Tibial artery (tissue), 4 donors: ENCODE measurements at regions not wholly inside any gene's neighbourhood (a gene's known extent, or its start where the extent isn't known, plus 50 kb on each side); places are given as distances from the start of the nearest gene placed in this dataset.

Experiments used
- DNase-seq, 2 donors: peaks; one replicate each; pipeline ENCODE4 v3.0.0-alpha.2; 2019
- H3K27ac ChIP-seq, 2 donors: fragments of 200-600 bp; sonication (generic) in 1 of 2; 1 replicate in 1 of 2; 2 replicates in 1 of 2; pipeline ENCODE4 v1.5.1; 2018 to 2019; ENCODE audit warnings: mild to moderate bottlenecking in 1 of 2
- H3K27me3 ChIP-seq, 2 donors: fragments of 200-600 bp; sonication (generic) in 1 of 2; one replicate each; pipeline versions ENCODE4 v1.5.1 to v1.6.0; 2016 to 2019
- H3K36me3 ChIP-seq, 3 donors: fragments of 200-600 bp; sonication (generic) in 2 of 3; one replicate each; pipeline ENCODE4 v1.5.1; 2016 to 2019; ENCODE audit warnings: mild to moderate bottlenecking in 2 of 3
- H3K4me1 ChIP-seq, 4 donors: fragments of 200-600 bp; sonication (generic) in 2 of 4; 1 replicate in 3 of 4; 2 replicates in 1 of 4; pipeline ENCODE4 v1.5.1; 2016 to 2019
- H3K4me3 ChIP-seq, 2 donors: fragments of 200-600 bp; sonication (generic) in 1 of 2; 1 replicate in 1 of 2; 2 replicates in 1 of 2; pipeline ENCODE4 v1.5.1; 2018 to 2019; ENCODE audit warnings: mild to moderate bottlenecking in 2 of 2
- H3K9me3 ChIP-seq, 3 donors: fragments of 200-600 bp; sonication (generic) in 1 of 3; one replicate each; pipeline ENCODE4 v1.5.1; 2016 to 2019
- intact Hi-C: fragments of 100-400 bp; cut with DNase I; formaldehyde crosslinking; loops from one replicate; pipeline ENCODE4 v1.15.0; 2023; ENCODE audit warnings: low total_unique reads
- TF ChIP-seq, protein P1 (sequence below), 2 experiments: fragments of 200-600 bp in 1 of 2; fragments of 450-650 bp in 1 of 2; IDR thresholded peaks; one replicate each; pipeline ENCODE4 v1.5.1; 2017 to 2019; ENCODE audit warnings: antibody characterized with exemption in 2 of 2, mild to moderate bottlenecking in 1 of 2, moderate library complexity in 1 of 2

DNA sequence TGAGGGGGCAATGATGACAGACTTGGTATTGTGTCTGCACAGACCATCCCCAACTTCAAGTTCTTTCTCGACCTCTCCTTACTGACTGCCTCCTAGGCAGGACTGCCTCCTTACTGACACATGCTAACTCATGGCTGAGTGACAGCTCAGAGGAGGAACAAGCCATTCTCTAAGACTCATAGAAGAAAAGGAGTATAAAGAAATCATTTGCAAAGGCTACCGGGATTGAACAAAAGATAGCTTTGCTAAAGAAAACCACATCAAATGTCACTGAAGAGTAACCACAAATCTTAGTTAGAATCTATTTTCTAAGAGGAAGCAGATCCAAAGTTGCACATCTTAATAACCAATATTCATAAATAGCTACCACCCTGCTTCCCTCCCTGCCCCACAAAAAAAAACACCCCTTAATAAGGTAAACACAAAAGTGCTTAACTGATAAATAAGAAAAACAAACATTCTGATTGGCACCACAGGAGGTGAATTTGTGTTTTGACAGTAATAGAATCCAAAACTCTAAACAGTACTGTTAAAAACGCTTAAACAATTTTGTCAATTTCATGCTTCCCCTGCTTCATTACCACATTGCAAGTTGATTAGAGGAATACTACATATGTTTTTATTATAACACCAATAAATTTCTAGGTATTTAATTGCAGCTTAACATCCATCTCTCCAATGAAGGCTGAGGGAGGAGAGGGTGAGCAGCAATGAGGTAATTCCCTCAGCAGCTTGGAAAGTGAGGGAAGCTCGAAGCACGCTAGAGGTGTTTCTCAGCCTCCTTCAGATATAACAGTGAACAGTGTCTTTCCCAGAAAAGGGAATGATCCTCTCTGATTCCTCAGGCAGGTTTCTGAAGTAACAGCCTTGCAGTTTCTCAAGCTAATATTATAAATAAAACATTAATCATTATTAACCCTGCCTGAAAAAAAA, 160.0 kb downstream of the HNRNPD start:
- intact Hi-C loops: no loop called here
- Histone ChIP-seq H3K36me3 (no peaks in the 10 kb centered on the region), H3K4me1 (no peaks in the 10 kb centered on the region), H3K27me3 (no peaks in the 10 kb centered on the region), H3K9me3 (no peaks in the 10 kb centered on the region), H3K4me3 (no peak overlapping the region), H3K27ac (no peak overlapping the region)
- TF ChIP-seq, protein P1, sequence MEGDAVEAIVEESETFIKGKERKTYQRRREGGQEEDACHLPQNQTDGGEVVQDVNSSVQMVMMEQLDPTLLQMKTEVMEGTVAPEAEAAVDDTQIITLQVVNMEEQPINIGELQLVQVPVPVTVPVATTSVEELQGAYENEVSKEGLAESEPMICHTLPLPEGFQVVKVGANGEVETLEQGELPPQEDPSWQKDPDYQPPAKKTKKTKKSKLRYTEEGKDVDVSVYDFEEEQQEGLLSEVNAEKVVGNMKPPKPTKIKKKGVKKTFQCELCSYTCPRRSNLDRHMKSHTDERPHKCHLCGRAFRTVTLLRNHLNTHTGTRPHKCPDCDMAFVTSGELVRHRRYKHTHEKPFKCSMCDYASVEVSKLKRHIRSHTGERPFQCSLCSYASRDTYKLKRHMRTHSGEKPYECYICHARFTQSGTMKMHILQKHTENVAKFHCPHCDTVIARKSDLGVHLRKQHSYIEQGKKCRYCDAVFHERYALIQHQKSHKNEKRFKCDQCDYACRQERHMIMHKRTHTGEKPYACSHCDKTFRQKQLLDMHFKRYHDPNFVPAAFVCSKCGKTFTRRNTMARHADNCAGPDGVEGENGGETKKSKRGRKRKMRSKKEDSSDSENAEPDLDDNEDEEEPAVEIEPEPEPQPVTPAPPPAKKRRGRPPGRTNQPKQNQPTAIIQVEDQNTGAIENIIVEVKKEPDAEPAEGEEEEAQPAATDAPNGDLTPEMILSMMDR (IDR thresholded peaks at IDR 0.05): no peak
- DNase-seq: no peak

DNA sequence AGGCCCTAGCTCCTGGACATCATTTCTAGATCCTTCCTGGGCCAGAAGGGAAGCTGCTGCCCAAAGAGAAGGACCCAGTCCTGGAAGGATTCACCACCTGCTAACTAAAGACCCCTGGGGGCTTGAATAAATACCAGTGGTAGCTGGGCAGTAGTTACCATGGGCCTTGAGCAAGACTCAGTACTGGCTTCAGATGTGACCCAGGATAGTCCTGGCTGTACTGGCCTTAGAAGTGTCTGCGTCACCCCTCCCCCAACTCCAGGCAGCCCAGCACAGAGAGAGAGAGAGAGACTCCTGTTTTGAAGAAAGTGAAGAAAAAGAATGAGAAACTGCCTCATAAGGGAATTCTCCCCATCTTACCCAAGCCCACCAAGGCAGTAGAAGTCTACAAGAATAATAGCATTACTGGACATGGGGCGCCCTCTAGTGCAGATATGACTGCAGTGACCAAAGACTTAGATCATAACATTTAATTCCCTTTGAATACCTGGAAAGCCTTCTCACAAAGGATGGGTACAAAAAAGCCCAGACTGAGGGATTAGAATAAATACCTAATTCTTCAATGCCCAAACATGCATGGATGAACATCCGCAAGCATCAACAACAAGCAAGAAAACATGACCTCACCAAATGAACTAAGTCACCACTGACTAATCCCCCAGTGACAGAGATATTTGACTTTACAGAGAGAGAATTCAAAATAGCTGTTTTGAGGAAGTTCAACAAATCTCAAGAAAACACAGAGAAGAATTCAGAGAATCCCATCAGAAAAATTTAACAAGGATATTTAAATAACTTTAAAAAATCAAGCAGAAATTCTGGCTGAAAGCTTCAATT, 171.8 kb downstream of the HNRNPD start:
- Histone ChIP-seq H3K27ac (no peak overlapping the region), H3K9me3 (no peaks in the 10 kb centered on the region), H3K4me3 (no peak overlapping the region), H3K36me3 (no peaks in the 10 kb centered on the region), H3K27me3 (no peaks in the 10 kb centered on the region), H3K4me1 (no peaks in the 10 kb centered on the region)
- DNase-seq: no peak
- intact Hi-C loops: no loop called here
- TF ChIP-seq, protein P1 (IDR thresholded peaks at IDR 0.05): peak in 1 of 2 experiments; percentile 23

DNA sequence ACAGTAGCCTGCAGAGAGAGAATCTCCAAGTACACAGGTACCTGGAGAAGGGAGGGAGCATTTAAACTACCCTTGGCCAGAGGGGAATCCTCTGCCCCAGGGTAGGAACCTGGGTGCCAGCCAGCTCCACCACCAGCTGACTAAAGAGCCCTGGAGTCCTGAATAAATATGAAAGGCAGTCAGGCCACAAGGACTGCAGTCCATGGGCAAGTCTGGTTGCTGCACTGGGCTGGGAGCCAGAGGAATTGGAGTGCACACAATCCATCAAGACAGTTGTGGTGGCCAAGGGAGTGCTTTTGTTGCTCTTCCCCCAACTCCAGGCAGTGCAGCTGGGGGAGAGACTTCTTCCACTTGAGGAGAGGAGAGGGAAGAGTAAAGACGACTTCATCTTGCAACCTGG, 172.5 kb downstream of the HNRNPD start:
- Histone ChIP-seq H3K27ac (no peak overlapping the region), H3K4me1 (no peaks in the 10 kb centered on the region), H3K27me3 (no peaks in the 10 kb centered on the region), H3K4me3 (no peak overlapping the region), H3K9me3 (no peaks in the 10 kb centered on the region), H3K36me3 (no peaks in the 10 kb centered on the region)
- TF ChIP-seq, protein P1 (IDR thresholded peaks at IDR 0.05): no peak
- DNase-seq: no peak
- intact Hi-C loops: no loop called here

DNA sequence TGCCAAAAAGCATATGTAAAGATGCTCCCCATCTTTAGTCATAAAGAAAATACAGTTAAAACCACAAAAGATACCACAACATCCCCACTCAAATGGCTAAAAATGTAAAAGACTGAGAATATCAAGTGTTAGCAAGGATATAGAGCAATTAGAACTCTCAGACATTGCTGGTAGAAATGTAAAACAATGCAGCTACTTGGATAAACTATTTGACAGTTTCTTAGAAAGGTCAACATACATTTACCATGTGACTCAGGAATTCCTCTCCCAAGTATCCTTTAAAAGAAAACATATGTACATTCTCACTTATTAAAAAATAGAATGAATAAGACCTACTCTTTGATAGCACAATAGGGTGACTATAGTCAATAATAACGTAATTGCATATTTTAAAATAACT, 173.7 kb downstream of the HNRNPD start:
- no peak for DNase-seq
- Histone ChIP-seq H3K36me3 (no peaks in the 10 kb centered on the region), H3K4me1 (no peaks in the 10 kb centered on the region), H3K27me3 (no peaks in the 10 kb centered on the region), H3K9me3 (no peaks in the 10 kb centered on the region), H3K27ac (no peak overlapping the region), H3K4me3 (no peak overlapping the region)
- intact Hi-C loops: no loop called here
- TF ChIP-seq, protein P1 (IDR thresholded peaks at IDR 0.05): no peak

DNA sequence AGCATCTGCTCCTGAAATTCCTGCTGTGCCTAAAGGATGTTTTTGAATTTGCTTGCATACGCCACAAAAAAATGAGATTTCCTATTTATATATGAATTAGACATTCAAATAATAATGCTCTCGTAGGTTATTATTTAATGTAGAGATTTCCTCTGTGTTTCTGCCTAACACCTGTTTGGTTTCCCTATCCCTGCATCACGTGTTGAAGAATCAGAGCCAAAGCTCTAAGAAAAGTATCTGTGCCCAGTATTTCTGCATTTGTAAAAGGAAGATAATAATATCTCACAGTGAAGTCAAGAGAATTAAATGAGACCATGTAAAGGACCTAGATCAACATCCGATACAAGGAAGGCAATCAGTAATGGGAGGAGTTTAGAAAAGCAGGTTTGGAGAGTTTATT, 179.5 kb downstream of the HNRNPD start:
- DNase-seq: no peak
- no peak overlapping the region for H3K27ac ChIP-seq
- H3K36me3 ChIP-seq: no peaks in the 10 kb centered on the region

More for the DNA sequence above, 179.5 kb downstream of the HNRNPD start:
- TF ChIP-seq, protein P1 (IDR thresholded peaks at IDR 0.05): no peak
- Histone ChIP-seq H3K4me3 (no peak overlapping the region), H3K9me3 (no peaks in the 10 kb centered on the region), H3K4me1 (no peaks in the 10 kb centered on the region), H3K27me3 (no peaks in the 10 kb centered on the region)
- intact Hi-C loops: no loop called here
